Hepatocyte (in vitro differentiated cells): ENCODE measurements at regions not wholly inside any gene's neighbourhood (a gene's known extent, or its start where the extent isn't known, plus 50 kb on each side); places are given as distances from the start of the nearest gene placed in this dataset.

Experiments
- EZH2 ChIP-seq: fragments of 200-600 bp; sonication (generic); IDR thresholded peaks from 2 replicates; pipeline ENCODE4 v1.6.1; 2016; ENCODE audit warnings: antibody characterized with exemption, mild to moderate bottlenecking, borderline replicate concordance
- EZH2phosphoT487 ChIP-seq: fragments of 200-600 bp; sonication (generic); IDR thresholded peaks from one replicate; pipeline ENCODE4 v1.6.1; 2018; ENCODE audit warnings: antibody characterized with exemption, mild to moderate bottlenecking, low read depth, moderate library complexity; ENCODE audit not compliant: unreplicated experiment, severe bottlenecking
- TF ChIP-seq, protein P1 (sequence below): fragments of 200-600 bp; sonication (generic); IDR thresholded peaks from 2 replicates; pipeline ENCODE4 v1.5.1; 2016; ENCODE audit warnings: antibody characterized with exemption, mild to moderate bottlenecking; ENCODE audit not compliant: poor library complexity

DNA sequence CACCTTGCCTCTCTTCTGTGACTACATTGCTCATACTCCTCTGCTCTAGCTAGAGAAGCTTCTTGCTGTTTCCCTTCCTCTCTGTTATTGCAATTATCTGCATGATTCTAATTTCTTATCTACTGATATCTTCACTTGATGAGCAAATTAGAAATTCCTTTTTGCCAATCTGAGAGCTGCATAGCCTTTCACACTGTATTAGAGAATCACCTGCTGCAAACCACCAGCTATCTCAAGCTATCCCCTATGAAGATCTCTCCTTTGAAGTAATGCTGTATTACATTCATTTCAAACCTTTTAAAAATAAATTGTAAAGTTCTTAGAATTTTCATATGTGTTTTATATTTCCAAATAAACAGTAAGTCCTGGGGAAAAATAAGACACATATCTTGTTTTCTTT lies 89.0 kb upstream of the ZNF804B start:
- TF ChIP-seq, protein P1, sequence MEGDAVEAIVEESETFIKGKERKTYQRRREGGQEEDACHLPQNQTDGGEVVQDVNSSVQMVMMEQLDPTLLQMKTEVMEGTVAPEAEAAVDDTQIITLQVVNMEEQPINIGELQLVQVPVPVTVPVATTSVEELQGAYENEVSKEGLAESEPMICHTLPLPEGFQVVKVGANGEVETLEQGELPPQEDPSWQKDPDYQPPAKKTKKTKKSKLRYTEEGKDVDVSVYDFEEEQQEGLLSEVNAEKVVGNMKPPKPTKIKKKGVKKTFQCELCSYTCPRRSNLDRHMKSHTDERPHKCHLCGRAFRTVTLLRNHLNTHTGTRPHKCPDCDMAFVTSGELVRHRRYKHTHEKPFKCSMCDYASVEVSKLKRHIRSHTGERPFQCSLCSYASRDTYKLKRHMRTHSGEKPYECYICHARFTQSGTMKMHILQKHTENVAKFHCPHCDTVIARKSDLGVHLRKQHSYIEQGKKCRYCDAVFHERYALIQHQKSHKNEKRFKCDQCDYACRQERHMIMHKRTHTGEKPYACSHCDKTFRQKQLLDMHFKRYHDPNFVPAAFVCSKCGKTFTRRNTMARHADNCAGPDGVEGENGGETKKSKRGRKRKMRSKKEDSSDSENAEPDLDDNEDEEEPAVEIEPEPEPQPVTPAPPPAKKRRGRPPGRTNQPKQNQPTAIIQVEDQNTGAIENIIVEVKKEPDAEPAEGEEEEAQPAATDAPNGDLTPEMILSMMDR, result no peak
- TF ChIP-seq EZH2 (no peak), EZH2phosphoT487 (no peak)
